HL-60/S4 (cell line): ENCODE measurements at regions not wholly inside any gene's neighbourhood (a gene's known extent, or its start where the extent isn't known, plus 50 kb on each side); places are given as distances from the start of the nearest gene placed in this dataset.

Source experiments
- in situ Hi-C: fragments of 300-500 bp; cut with MboI; formaldehyde crosslinking; loops from 2 replicates; pipeline ENCODE4 v1.14.3; 2022; ENCODE audit warnings: low sequenced_read_pairs

GRCh38 chr2:234577191-234577590, 80.3 kb upstream of the ARL4C start:
- in situ Hi-C loops = no loop called here

- in situ Hi-C loops = no loop called here
These were observed 74.9 kb upstream of the ARL4C start for GRCh38 chr2:234571620-234572407.

DNA sequence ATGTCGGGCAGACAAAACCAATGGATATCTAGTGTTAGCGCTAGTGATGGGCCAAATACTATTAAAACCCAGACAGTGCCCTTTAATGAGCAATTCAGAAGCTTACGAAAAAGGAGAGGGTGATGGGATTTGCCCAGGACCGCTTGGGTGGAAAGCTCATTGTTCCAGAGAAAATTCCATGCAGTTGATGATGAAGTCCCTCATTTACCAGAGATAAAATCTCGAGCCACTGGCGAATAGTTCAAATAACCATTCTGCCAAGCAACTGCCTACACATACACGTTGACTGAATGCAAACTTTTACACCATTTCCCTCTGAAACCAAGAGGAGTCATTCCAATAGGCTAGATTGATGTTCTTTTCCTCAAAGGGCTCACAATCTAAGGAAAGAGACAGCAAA, 73.6 kb upstream of the ARL4C start:
- in situ Hi-C loops = no loop called here

GRCh38 chr2:234569776-234570430, 73.0 kb upstream of the ARL4C start:
- in situ Hi-C loops = no loop called here

DNA sequence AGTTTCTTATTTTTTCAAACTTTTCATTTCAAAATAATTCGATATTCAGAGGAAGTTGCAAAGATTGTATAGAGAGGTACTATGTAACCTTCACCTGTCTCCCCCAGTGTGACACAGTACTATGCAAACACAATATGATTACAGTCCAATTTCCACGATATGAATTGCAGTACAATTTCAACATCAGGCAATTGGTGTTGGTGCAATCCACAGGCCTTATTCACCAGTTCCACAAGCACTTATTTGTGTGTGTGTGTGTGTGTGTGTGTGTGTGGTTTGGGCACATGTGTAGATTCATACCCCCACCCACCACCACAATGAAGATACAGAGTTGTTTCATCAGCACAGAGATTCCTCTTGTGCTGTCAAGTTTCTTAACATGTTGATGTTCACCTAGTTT, 69.7 kb upstream of the ARL4C start:
- in situ Hi-C loops = no loop called here

GRCh38 chr2:234565842-234566619, 69.2 kb upstream of the ARL4C start:
- in situ Hi-C loops = no loop called here

DNA sequence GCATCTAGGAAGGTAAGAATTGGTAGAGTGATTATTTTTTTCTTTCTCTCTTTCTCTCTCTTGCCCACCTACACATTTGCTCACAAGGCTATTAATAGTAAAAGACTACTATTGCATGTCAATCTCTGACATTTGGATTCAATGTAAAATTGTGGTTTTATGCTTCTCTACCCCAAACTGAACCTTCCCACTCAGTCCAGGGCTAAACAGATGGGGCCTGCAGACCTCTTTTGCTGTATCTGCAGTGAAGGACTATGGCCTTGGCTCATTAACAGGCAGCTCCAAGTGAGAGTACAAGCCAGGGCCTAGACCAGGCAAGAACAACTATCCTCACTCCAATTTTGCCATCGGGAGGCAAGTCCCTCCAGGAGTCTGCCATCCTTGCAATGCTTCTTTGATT, 68.3 kb upstream of the ARL4C start:
- in situ Hi-C loops = no loop called here

DNA sequence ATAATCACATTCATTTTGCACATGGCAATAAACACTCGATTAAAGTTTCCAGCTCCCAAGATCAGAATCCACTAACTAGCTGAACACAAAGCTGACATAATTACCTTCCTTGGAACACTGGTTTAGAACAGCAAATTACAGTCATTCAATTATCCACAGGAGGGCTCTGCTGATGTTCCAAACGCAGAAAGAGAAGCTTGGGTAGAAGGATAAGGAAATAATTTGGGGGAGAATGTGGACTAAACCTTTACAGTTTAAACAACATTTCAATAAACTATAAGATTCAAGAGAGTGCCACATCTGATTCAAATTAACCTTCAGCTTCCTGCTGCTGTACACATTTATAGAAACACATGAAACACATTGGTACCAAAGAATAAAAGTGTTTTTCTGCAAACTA, 67.8 kb upstream of the ARL4C start:
- in situ Hi-C loops = no loop called here

DNA sequence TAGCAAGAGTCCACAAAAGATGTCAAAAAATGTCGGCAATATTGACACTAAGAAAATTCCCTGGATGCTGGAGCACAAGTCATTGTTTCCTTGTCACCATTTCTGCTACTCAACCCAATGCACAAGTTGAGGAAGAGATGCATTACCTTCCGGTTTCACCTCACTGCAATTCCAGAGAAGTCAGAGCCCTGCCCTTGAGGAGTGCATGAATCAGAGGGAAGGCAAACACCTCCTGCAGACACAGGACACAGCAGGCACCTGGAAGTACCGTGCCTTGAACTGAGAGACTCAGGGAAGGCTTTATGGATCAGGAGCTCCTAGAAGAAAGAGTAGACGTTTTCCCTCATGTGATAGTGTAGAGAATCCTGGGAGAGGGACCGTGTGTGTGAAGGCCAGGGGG, 62.7 kb upstream of the ARL4C start:
- in situ Hi-C loops = loop anchor here (10.0 kb wide), 1 partner anchor 555 kb away; no protein-coding TSS in a partner anchor

DNA sequence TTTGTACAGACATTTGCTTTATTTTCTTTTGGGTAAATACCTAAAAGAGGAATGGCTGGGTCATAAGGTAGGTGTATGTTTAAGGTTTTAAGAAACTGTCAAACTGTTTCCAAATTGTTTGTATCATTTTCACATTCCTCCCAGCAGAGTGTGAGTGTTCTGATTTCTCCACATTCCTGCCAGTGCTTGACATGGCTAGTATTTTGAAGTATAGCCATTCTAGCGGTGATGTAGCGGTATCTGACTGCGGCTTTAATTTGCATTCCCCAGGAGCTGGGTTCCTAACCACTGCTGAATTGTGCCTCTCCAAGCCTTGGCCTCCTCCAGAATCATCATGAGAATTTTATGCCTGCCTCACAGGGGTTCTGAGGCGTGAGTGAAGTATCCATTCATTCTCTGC, 61.8 kb upstream of the ARL4C start:
- in situ Hi-C loops = loop anchor here (10.0 kb wide), 1 partner anchor 556 kb away; no protein-coding TSS in a partner anchor

GRCh38 chr2:234556848-234557573, 60.1 kb upstream of the ARL4C start:
- in situ Hi-C loops = loop anchor here (10.0 kb wide), 1 partner anchor 558 kb away; no protein-coding TSS in a partner anchor

- in situ Hi-C loops = loop anchor here (10.0 kb wide), 1 partner anchor 559 kb away; no protein-coding TSS in a partner anchor
These were observed 58.9 kb upstream of the ARL4C start for GRCh38 chr2:234555616-234556249.

- in situ Hi-C loops = loop anchor here (10.0 kb wide), 1 partner anchor 560 kb away; no protein-coding TSS in a partner anchor
These were observed 58.3 kb upstream of the ARL4C start for GRCh38 chr2:234555161-234555560.

DNA sequence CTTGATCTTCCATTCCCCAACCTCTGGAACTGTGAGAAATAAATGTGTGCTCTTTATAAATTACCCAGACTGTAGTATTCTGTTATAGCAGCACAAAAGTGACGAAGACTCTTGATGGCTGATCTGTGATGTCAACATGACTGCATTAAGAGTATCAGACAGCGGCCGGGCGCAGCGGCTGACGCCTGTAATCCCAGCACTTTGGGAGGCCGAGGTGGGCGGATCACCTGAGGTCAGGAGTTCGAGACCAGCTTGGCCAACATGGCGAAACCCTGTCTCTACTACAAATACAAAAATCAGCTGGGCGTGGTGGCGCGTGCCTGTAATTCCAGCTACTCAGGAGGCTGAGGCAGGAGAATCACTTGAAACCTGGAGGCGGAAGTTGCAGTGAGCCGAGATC, 56.3 kb upstream of the ARL4C start:
- in situ Hi-C loops = loop anchor here (10.0 kb wide), 1 partner anchor 562 kb away; no protein-coding TSS in a partner anchor

GRCh38 chr2:234550511-234551107, 53.7 kb upstream of the ARL4C start:
- in situ Hi-C loops = loop anchor here (10.0 kb wide), 1 partner anchor 564 kb away; no protein-coding TSS in a partner anchor

- in situ Hi-C loops = loop anchor here (10.0 kb wide), 1 partner anchor 565 kb away; no protein-coding TSS in a partner anchor
These were observed 53.2 kb upstream of the ARL4C start for GRCh38 chr2:234550056-234550455.

GRCh38 chr2:234548695-234549420, 52.0 kb upstream of the ARL4C start:
- in situ Hi-C loops = loop anchor here (10.0 kb wide), 1 partner anchor 414 kb away; no protein-coding TSS in a partner anchor

DNA sequence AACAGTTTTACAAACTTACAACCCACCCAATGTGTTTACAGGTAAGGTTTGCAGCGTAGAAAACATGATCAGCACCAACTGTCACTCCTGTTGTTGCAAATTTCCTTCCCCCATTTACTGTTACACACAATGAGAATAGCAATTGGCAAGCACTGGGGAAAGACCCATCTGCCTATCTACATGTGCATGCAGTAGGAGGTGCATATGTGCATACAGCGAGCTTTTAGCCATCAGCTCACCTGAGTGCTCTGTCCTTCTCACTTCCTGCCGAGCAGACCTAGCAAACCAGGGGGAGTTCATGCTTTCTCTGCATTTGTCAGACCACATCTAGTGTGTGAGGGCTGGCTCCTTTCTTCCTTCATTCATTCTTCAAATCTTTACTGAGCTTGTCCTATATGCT, 49.9 kb upstream of the ARL4C start:
- in situ Hi-C loops = loop anchor here (10.0 kb wide), 1 partner anchor 412 kb away; no protein-coding TSS in a partner anchor
